GM21529 (cell line): ENCODE measurements at regions not wholly inside any gene's neighbourhood (a gene's known extent, or its start where the extent isn't known, plus 50 kb on each side); places are given as distances from the start of the nearest gene placed in this dataset.
"Not testable (repeated sequence)": the region's sequence is repeated elsewhere in the genome, so short reads cannot be mapped to it uniquely, and the experiment has no call there.

Source experiments
- ATAC-seq: cut with Tn5 transposase; IDR thresholded peaks from one replicate; pipeline ENCODE4 v1.9.1; 2021; ENCODE audit not compliant: unreplicated experiment

GRCh38 chrX:138264095-138264494 lies 447.4 kb downstream of the FGF13 start:
- ATAC-seq, result not testable (repeated sequence)

GRCh38 chrX:138270931-138271330 lies 440.6 kb downstream of the FGF13 start:
- no peak for ATAC-seq

- not testable (repeated sequence) for ATAC-seq
Measured at GRCh38 chrX:138282598-138283150, 428.8 kb downstream of the FGF13 start.

- ATAC-seq, result no peak
Measured at GRCh38 chrX:138287205-138287877, 424.2 kb downstream of the FGF13 start.

GRCh38 chrX:138294951-138295350 lies 416.6 kb downstream of the FGF13 start:
- ATAC-seq, result no peak

- ATAC-seq, result no peak
Measured at GRCh38 chrX:138298268-138298667, 413.2 kb downstream of the FGF13 start.

- no peak for ATAC-seq
Measured at GRCh38 chrX:138345801-138346200, 365.7 kb downstream of the FGF13 start.

GRCh38 chrX:138349351-138349750 lies 362.2 kb downstream of the FGF13 start:
- ATAC-seq, result no peak

GRCh38 chrX:138378876-138379275 lies 332.6 kb downstream of the FGF13 start:
- no peak for ATAC-seq

GRCh38 chrX:138408101-138408500 lies 303.4 kb downstream of the FGF13 start:
- ATAC-seq, result no peak

GRCh38 chrX:138411048-138411447 lies 300.5 kb downstream of the FGF13 start:
- ATAC-seq, result no peak
